GM12878 (cell line): ENCODE measurements at regions not wholly inside any gene's neighbourhood (a gene's known extent, or its start where the extent isn't known, plus 50 kb on each side); places are given as distances from the start of the nearest gene placed in this dataset.

Source experiments
- ATAC-seq: fragments of 200-7000 bp; cut with Tn5 transposase; 3 replicates; pipeline ENCODE4 v1.9.1; 2020; ENCODE audit warnings: mild to moderate bottlenecking, moderate library complexity
- BruUV-seq: library from RNA; stranded (reverse); fragments of 400-500 nt; replicated peaks from 2 replicates; lab custom pipeline; 2021; lab: Mats Ljungman, UMichigan
- CTCF ChIA-PET: fragments of 300-600 bp; sonication (Branson Sonifier 250); formaldehyde crosslinking; extraction: SDS; loops from one replicate; lab custom pipeline; 2021; ENCODE audit warnings: inconsistent platforms; lab: Yijun Ruan, JAX
- POLR2A ChIA-PET: fragments of 350-600 bp; formaldehyde crosslinking; extraction: SDS; loops from one replicate; lab custom pipeline; 2021; ENCODE audit warnings: inconsistent platforms; lab: Charles Lee
- RAD21 ChIA-PET: fragments of 300-600 bp; sonication (Branson Sonifier 250); formaldehyde crosslinking; loops from one replicate; lab custom pipeline; 2023; ENCODE audit warnings: antibody characterized with exemption; ENCODE audit not compliant: unreplicated experiment; lab: Charles Lee
- SMC1A ChIA-PET: fragments of 300-600 bp; sonication (Branson Sonifier 250); formaldehyde crosslinking; loops from one replicate; lab custom pipeline; 2023; ENCODE audit not compliant: unreplicated experiment, uncharacterized antibody; lab: Charles Lee
- DNase-seq: peaks from one replicate; pipeline ENCODE4 v3.0.0-alpha.2; 2011; ENCODE audit warnings: low read depth, low spot score
- FAIRE-seq: peaks from 3 replicates; lab custom pipeline; 2011; peaks lifted over from hg19 to GRCh38; lab: Jason Lieb, UNC
- H2AFZ ChIP-seq: 2 replicates; pipeline ENCODE4 v1.6.0; 2011; ENCODE audit warnings: low read depth, low read length, control low read depth; ENCODE audit not compliant: control insufficient read depth
- H3K27ac ChIP-seq: 2 replicates; pipeline ENCODE4 v1.5.1; 2011; ENCODE audit warnings: control low read depth; ENCODE audit not compliant: control insufficient read depth, insufficient read depth
- H3K27me3 ChIP-seq, 2 experiments: replicated peaks in 1 of 2; 2 replicates each; pipeline versions ENCODE4 v1.6.0 to v1.6.1; 2011; ENCODE audit warnings: low read length in 1 of 2; ENCODE audit not compliant: control insufficient read depth in 2 of 2, insufficient read depth in 2 of 2
- H3K36me3 ChIP-seq, 2 experiments: 2 replicates each; pipeline ENCODE4 v1.5.1; 2011; ENCODE audit warnings: low read length in 1 of 2; ENCODE audit not compliant: control insufficient read depth in 2 of 2, insufficient read depth in 2 of 2
- H3K4me1 ChIP-seq: 2 replicates; pipeline ENCODE4 v1.6.1; 2011; ENCODE audit warnings: mild to moderate bottlenecking, low read length, moderate library complexity, mixed read lengths; ENCODE audit not compliant: control insufficient read depth, insufficient read depth
- H3K4me2 ChIP-seq: 2 replicates; pipeline ENCODE4 v1.6.0; 2011; ENCODE audit warnings: control low read depth; ENCODE audit not compliant: control insufficient read depth, insufficient read depth
- H3K4me3 ChIP-seq: fragments of 200-600 bp; sonication (generic); 2 replicates; pipeline ENCODE4 v1.5.1; 2016
- H3K79me2 ChIP-seq: 2 replicates; pipeline ENCODE4 v1.6.0; 2011; ENCODE audit warnings: low read length; ENCODE audit not compliant: control insufficient read depth, insufficient read depth
- H3K9ac ChIP-seq: 2 replicates; pipeline ENCODE4 v1.8.0; 2011; ENCODE audit warnings: low read length, control low read depth, mixed read lengths; ENCODE audit not compliant: control insufficient read depth, insufficient read depth
- H3K9me3 ChIP-seq: replicated peaks from 3 replicates; pipeline ENCODE4 v1.5.1; 2011; ENCODE audit warnings: mild to moderate bottlenecking, low read length; ENCODE audit not compliant: control insufficient read depth, insufficient read depth
- H4K20me1 ChIP-seq: 2 replicates; pipeline ENCODE4 v1.6.0; 2011; ENCODE audit not compliant: control insufficient read depth, insufficient read depth
- CBFB ChIP-seq: IDR thresholded peaks from 2 replicates; pipeline ENCODE4 v1.6.1; 2016; ENCODE audit warnings: antibody characterized with exemption, low read depth
- EGR1 ChIP-seq, 2 experiments: IDR thresholded peaks; 1 replicate in 1 of 2; 2 replicates in 1 of 2; pipeline ENCODE4 v1.6.1; 2011 to 2012; ENCODE audit warnings: low read depth in 2 of 2, low read length in 2 of 2, borderline replicate concordance in 1 of 2, mild to moderate bottlenecking in 1 of 2, moderate library complexity in 1 of 2
- HDGF ChIP-seq: fragments of 450-650 bp; IDR thresholded peaks from 2 replicates; pipeline ENCODE4 v1.6.1; 2016; ENCODE audit warnings: antibody characterized with exemption
- MYB ChIP-seq: fragments of 150-350 bp; IDR thresholded peaks from 2 replicates; pipeline ENCODE4 v1.6.1; 2014; ENCODE audit warnings: mild to moderate bottlenecking, low read depth, low read length, borderline replicate concordance
- NBN ChIP-seq: fragments of 450-650 bp; IDR thresholded peaks from 2 replicates; pipeline ENCODE4 v1.6.1; 2016
- NFYA ChIP-seq: IDR thresholded peaks from 2 replicates; pipeline ENCODE4 v1.6.1; 2011; ENCODE audit warnings: low read depth, mild to moderate bottlenecking, low read length, improper control_type of control experiment, borderline replicate concordance
- PAX8 ChIP-seq: fragments of 450-650 bp; IDR thresholded peaks from 2 replicates; pipeline ENCODE4 v1.6.1; 2017; ENCODE audit warnings: mild to moderate bottlenecking, moderate library complexity
- REST ChIP-seq: IDR thresholded peaks from 2 replicates; pipeline ENCODE4 v1.6.1; 2012; ENCODE audit warnings: mild to moderate bottlenecking, low read depth, low read length
- RFX5 ChIP-seq: IDR thresholded peaks from 2 replicates; pipeline ENCODE4 v1.6.1; 2011; ENCODE audit warnings: low read depth, low read length, improper control_type of control experiment
- SREBF2 ChIP-seq: IDR thresholded peaks from 2 replicates; pipeline ENCODE4 v1.6.1; 2012; ENCODE audit warnings: mild to moderate bottlenecking, low read length
- SRF ChIP-seq, 2 experiments: IDR thresholded peaks; 2 replicates each; pipeline ENCODE4 v1.6.1; 2011; ENCODE audit warnings: low read depth in 2 of 2, low read length in 2 of 2, mild to moderate bottlenecking in 1 of 2, moderate library complexity in 1 of 2
- ZNF274 ChIP-seq: IDR thresholded peaks from one replicate; pipeline ENCODE4 v1.8.0; 2011; ENCODE audit not compliant: insufficient read length, insufficient read depth
- whole genome bisulfite sequencing: methylation state at CpG from one replicate; pipeline ENCODE4 v1.1.6; 2016; ENCODE audit warnings: low lambda C conversion rate; ENCODE audit not compliant: insufficient replicate concordance, insufficient coverage; ENCODE audit errors: missing lambda C conversion rate; 5-methylcytosine and 5-hydroxymethylcytosine counted together
- in situ Hi-C: fragments of 300-500 bp; cut with MboI; formaldehyde crosslinking; loops from 9 replicates; pipeline ENCODE4 v1.14.3; 2018; ENCODE audit warnings: mixed read lengths
- intact Hi-C: fragments of 100-400 bp; cut with micrococcal nuclease; formaldehyde crosslinking; loops from one replicate; pipeline ENCODE4 v1.14.2; 2022; ENCODE audit not compliant: unreplicated experiment
- TF ChIP-seq, protein P1 (sequence below): fragments of 450-650 bp; IDR thresholded peaks from 2 replicates; pipeline ENCODE4 v1.6.1; 2014; ENCODE audit warnings: mild to moderate bottlenecking

DNA sequence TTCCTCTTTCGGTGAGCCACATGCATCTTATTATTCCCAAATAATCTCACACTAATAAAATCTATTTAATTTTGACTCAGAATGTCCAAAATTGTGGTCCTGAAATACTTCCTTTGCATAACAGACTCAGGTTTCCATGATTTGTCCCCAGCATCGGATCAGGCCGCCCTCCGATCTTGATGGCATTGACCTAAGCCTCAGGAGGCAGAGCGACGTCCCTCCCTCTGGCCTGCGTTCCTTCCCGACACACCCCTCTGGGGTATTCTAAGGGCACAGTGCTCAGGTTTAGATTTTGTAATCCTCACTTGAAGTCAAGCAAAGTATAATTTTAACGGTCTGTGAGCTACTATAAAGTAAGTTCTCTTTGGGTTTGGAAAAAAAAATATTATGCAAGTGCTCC lies 857.7 kb downstream of the GALR1 start:
- no peak overlapping the region for H3K27ac ChIP-seq
- 23% methylated on average over 9 of the region's 9 CpGs for WGBS
- no peaks in the 10 kb centered on the region for H3K27me3 ChIP-seq
- intact Hi-C loops, result no loop called here
- BruUV-seq, result no TSS peak
- TF ChIP-seq EGR1 (IDR thresholded peaks at IDR 0.05; ENCODE audit: borderline replicate concordance in 1 of 2, low read depth in 2 of 2, low read length in 2 of 2) (no peak), SREBF2 (no peak), PAX8 (no peak), NFYA (no peak), MYB (no peak), NBN (no peak), ZNF274 (no peak), CBFB (no peak), SRF (IDR thresholded peaks at IDR 0.05; ENCODE audit: low read depth in 2 of 2, low read length in 2 of 2) (no peak)
- no peak for FAIRE-seq
- no peaks in the 10 kb centered on the region for H4K20me1 ChIP-seq
- H3K4me1 ChIP-seq, result no peaks in the 10 kb centered on the region
- in situ Hi-C loops, result no loop called here
- H3K4me3 ChIP-seq, result no peak overlapping the region
- no peaks in the 10 kb centered on the region; the same call in 1 of the 3 replicates for H3K9me3 ChIP-seq
- no peaks in the 10 kb centered on the region for H3K79me2 ChIP-seq
- SMC1A ChIA-PET, result no interaction called here
- no peak overlapping the region for H2AFZ ChIP-seq
- no peak overlapping the region for H3K9ac ChIP-seq
- H3K36me3 ChIP-seq, result no peaks in the 10 kb centered on the region
- CTCF ChIA-PET, result no interaction called here
- ATAC-seq, result no peak
- no peak for DNase-seq
- H3K4me2 ChIP-seq, result no peak overlapping the region
- RAD21 ChIA-PET, result no interaction called here
- POLR2A ChIA-PET, result no interaction called here

- POLR2A ChIA-PET, result no interaction called here
- no TSS peak for BruUV-seq
- ATAC-seq, result no peak
Observed at GRCh38 chr18:78108554-78108953, 858.9 kb downstream of the GALR1 start.

More at GRCh38 chr18:78108554-78108953, 858.9 kb downstream of the GALR1 start:
- no peaks in the 10 kb centered on the region for H3K27me3 ChIP-seq
- H4K20me1 ChIP-seq, result no peaks in the 10 kb centered on the region
- H3K36me3 ChIP-seq, result no peaks in the 10 kb centered on the region
- in situ Hi-C loops, result no loop called here
- H2AFZ ChIP-seq, result no peak overlapping the region
- ChIA-PET SMC1A (interaction anchor here (0.7 kb wide), 1 partner anchor 14 kb away, joined by 3 read pairs; no protein-coding TSS in a partner anchor), RAD21 (no interaction called here), CTCF (no interaction called here)
- no peak overlapping the region for H3K4me3 ChIP-seq
- no peaks in the 10 kb centered on the region; the same call in 1 of the 3 replicates for H3K9me3 ChIP-seq
- WGBS, result 15% methylated on average over 5 of the region's 5 CpGs
- FAIRE-seq (no peak), DNase-seq (no peak)
- no peak overlapping the region for H3K27ac ChIP-seq
- TF ChIP-seq REST (no peak), RFX5 (no peak), HDGF (no peak)
- TF ChIP-seq, protein P1, sequence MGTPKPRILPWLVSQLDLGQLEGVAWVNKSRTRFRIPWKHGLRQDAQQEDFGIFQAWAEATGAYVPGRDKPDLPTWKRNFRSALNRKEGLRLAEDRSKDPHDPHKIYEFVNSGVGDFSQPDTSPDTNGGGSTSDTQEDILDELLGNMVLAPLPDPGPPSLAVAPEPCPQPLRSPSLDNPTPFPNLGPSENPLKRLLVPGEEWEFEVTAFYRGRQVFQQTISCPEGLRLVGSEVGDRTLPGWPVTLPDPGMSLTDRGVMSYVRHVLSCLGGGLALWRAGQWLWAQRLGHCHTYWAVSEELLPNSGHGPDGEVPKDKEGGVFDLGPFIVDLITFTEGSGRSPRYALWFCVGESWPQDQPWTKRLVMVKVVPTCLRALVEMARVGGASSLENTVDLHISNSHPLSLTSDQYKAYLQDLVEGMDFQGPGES, result no peak
- H3K4me2 ChIP-seq, result no peak overlapping the region
- no peak overlapping the region for H3K9ac ChIP-seq
- H3K4me1 ChIP-seq, result no peaks in the 10 kb centered on the region
- intact Hi-C loops, result no loop called here
- H3K79me2 ChIP-seq, result no peaks in the 10 kb centered on the region
